ENCODE measurements at regions not wholly inside any gene's neighbourhood (a gene's known extent, or its start where the extent isn't known, plus 50 kb on each side); places are given as distances from the start of the nearest gene placed in this dataset.

DNA sequence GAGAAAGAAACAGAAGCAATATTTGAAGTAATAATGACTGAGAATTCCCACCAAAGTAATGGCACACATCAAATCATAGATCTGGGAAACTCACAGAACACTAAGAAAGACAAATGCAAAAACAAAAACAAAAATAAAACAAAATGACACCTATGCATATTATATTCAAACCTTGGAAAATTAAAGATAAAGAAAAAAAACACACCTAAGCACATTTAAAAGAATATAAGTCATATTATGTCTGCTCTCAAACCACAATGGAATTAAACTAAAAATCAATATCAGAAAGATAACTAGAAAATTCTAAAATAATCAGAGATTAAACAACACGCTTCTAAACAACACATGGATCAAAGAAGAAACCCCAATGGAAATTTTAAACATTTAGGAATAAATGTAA, 59.7 kb upstream of the GALNT5 start:
- H3K27me3 Mint-ChIP-seq (ENCODE audit: unreplicated experiment) = no peaks in the 10 kb centered on the region
- BruUV-seq (replicated peaks) = no TSS peak
- CTCF ChIA-PET = no interaction called here
- DNase-seq = no peak
- H3K4me3 Mint-ChIP-seq (ENCODE audit: low read depth, unreplicated experiment) = no peak overlapping the region
- TF ChIP-seq, protein P1, sequence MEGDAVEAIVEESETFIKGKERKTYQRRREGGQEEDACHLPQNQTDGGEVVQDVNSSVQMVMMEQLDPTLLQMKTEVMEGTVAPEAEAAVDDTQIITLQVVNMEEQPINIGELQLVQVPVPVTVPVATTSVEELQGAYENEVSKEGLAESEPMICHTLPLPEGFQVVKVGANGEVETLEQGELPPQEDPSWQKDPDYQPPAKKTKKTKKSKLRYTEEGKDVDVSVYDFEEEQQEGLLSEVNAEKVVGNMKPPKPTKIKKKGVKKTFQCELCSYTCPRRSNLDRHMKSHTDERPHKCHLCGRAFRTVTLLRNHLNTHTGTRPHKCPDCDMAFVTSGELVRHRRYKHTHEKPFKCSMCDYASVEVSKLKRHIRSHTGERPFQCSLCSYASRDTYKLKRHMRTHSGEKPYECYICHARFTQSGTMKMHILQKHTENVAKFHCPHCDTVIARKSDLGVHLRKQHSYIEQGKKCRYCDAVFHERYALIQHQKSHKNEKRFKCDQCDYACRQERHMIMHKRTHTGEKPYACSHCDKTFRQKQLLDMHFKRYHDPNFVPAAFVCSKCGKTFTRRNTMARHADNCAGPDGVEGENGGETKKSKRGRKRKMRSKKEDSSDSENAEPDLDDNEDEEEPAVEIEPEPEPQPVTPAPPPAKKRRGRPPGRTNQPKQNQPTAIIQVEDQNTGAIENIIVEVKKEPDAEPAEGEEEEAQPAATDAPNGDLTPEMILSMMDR (IDR thresholded peaks at IDR 0.05; ENCODE audit: unreplicated experiment) = no peak
- peaks cover 16% of the 10 kb centered on the region for H3K4me1 Mint-ChIP-seq (ENCODE audit: low read depth, unreplicated experiment)
- H3K27ac Mint-ChIP-seq (ENCODE audit: unreplicated experiment) = no peak overlapping the region
- no peaks in the 10 kb centered on the region for H3K9me3 Mint-ChIP-seq (ENCODE audit: low read depth, unreplicated experiment)
- intact Hi-C loops (cut with micrococcal nuclease; ENCODE audit: unreplicated experiment) = loop anchor here (10.0 kb wide), 1 partner anchor 863 kb away; the partner anchor contains the start of gene NR4A2
- no peaks in the 10 kb centered on the region for H3K36me3 Mint-ChIP-seq (ENCODE audit: insufficient read depth, unreplicated experiment)

DNA sequence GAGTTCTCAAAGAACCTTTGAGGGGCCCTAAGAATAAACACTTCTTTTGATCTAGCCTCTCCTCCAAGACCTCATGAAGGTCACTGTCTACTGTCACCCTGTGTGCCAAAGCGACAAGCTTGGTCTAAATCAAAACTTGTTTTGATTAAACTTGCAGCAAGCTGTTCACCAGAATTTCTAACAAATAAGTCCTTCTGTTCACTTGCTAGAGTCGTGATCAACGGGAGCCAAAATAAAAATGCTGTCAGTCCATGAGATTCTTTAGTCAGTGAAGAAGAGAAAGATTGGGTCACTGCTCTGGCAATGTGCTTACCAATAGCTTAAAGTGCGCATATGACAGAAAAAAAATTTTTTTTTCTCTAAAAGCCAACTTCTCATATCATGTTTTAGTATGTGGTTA, 53.9 kb upstream of the GALNT5 start:
- Mint-ChIP-seq H3K4me3 (ENCODE audit: low read depth, unreplicated experiment) (no peak overlapping the region), H3K9me3 (ENCODE audit: low read depth, unreplicated experiment) (no peaks in the 10 kb centered on the region), H3K36me3 (ENCODE audit: insufficient read depth, unreplicated experiment) (no peaks in the 10 kb centered on the region), H3K27me3 (ENCODE audit: unreplicated experiment) (no peaks in the 10 kb centered on the region), H3K4me1 (ENCODE audit: low read depth, unreplicated experiment) (no peaks in the 10 kb centered on the region), H3K27ac (ENCODE audit: unreplicated experiment) (no peak overlapping the region)
- DNase-seq = no peak
- CTCF ChIA-PET = no interaction called here
- TF ChIP-seq, protein P1 (IDR thresholded peaks at IDR 0.05; ENCODE audit: unreplicated experiment) = no peak
- BruUV-seq (replicated peaks) = no TSS peak
- intact Hi-C loops (cut with micrococcal nuclease; ENCODE audit: unreplicated experiment) = no loop called here

DNA sequence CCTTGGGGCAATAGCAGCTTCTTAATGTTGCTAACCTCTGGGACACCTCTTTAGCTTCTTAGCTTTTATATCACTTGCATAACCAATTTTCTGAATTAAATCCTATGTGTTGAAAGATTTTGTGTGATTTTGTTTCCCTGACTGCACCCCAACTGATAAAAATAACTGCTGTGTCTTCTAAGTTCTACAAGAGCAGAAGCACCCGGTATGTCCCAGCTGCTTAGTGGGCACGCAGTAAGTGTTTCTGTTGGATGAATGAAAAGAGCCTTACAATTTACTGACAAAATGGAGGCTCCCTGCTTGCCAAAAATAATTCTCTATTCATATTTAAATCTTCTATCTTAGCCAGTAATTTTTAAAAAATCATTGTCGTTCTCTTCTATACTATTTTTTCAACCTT, 53.1 kb upstream of the GALNT5 start:
- Mint-ChIP-seq H3K36me3 (ENCODE audit: insufficient read depth, unreplicated experiment) (no peaks in the 10 kb centered on the region), H3K4me3 (ENCODE audit: low read depth, unreplicated experiment) (no peak overlapping the region), H3K27me3 (ENCODE audit: unreplicated experiment) (no peaks in the 10 kb centered on the region), H3K9me3 (ENCODE audit: low read depth, unreplicated experiment) (no peaks in the 10 kb centered on the region), H3K27ac (ENCODE audit: unreplicated experiment) (no peak overlapping the region), H3K4me1 (ENCODE audit: low read depth, unreplicated experiment) (no peaks in the 10 kb centered on the region)
- CTCF ChIA-PET = no interaction called here
- TF ChIP-seq, protein P1 (IDR thresholded peaks at IDR 0.05; ENCODE audit: unreplicated experiment) = no peak
- no TSS peak for BruUV-seq (replicated peaks)
- intact Hi-C loops (cut with micrococcal nuclease; ENCODE audit: unreplicated experiment) = no loop called here
- no peak for DNase-seq

DNA sequence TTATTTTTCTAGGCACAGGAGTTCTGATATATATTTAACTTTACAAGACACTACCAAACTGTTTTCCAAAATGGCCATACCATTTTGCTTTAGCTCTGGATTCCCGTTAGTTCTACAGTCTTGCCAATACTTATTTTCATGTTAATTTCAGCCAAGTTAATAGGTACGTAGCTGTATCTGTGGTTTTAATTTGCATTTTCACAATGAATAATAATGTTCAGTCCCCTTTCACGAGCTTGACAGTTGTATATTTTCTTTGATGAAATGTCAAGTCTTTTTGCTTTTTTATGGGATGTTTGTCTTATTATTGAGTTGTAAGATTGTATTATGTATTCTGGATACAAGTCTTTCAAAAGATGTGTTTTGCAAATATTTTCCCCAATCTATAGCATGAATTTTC, 50.6 kb upstream of the GALNT5 start:
- no peaks in the 10 kb centered on the region for H3K36me3 Mint-ChIP-seq (ENCODE audit: insufficient read depth, unreplicated experiment)
- TF ChIP-seq, protein P1 (IDR thresholded peaks at IDR 0.05; ENCODE audit: unreplicated experiment) = no peak
- no peaks in the 10 kb centered on the region for H3K4me1 Mint-ChIP-seq (ENCODE audit: low read depth, unreplicated experiment)
- intact Hi-C loops (cut with micrococcal nuclease; ENCODE audit: unreplicated experiment) = no loop called here
- no peak overlapping the region for H3K4me3 Mint-ChIP-seq (ENCODE audit: low read depth, unreplicated experiment)
- H3K27me3 Mint-ChIP-seq (ENCODE audit: unreplicated experiment) = no peaks in the 10 kb centered on the region
- DNase-seq = no peak
- H3K27ac Mint-ChIP-seq (ENCODE audit: unreplicated experiment) = no peak overlapping the region
- BruUV-seq (replicated peaks) = no TSS peak
- CTCF ChIA-PET = no interaction called here
- no peaks in the 10 kb centered on the region for H3K9me3 Mint-ChIP-seq (ENCODE audit: low read depth, unreplicated experiment)
